Panc1 (cell line): ENCODE measurements at regions not wholly inside any gene's neighbourhood (a gene's known extent, or its start where the extent isn't known, plus 50 kb on each side); places are given as distances from the start of the nearest gene placed in this dataset.

Experiments used
- ATAC-seq: fragments of 200-7000 bp; cut with Tn5 transposase; 2 replicates; pipeline ENCODE4 v1.9.1; 2020; ENCODE audit warnings: mild to moderate bottlenecking, moderate library complexity
- BruUV-seq: library from RNA; stranded (reverse); fragments of 400-500 nt; replicated peaks from 2 replicates; lab custom pipeline; 2021; lab: Mats Ljungman, UMichigan
- CTCF ChIA-PET: fragments of 300-600 bp; sonication (Branson Sonifier 250); formaldehyde crosslinking; loops from one replicate; lab custom pipeline; 2022; ENCODE audit warnings: antibody characterized with exemption; lab: Charles Lee
- POLR2A ChIA-PET: fragments of 300-600 bp; sonication (Branson Sonifier 250); formaldehyde crosslinking; loops from one replicate; lab custom pipeline; 2022; ENCODE audit warnings: antibody characterized with exemption; lab: Charles Lee
- DNase-seq: peaks from one replicate; pipeline ENCODE4 v3.0.0-alpha.2; 2010; ENCODE audit warnings: low read depth, low spot score
- H3K27ac ChIP-seq: 2 replicates; pipeline ENCODE4 v1.5.1; 2011; ENCODE audit warnings: mild to moderate bottlenecking, low read length, inconsistent platforms
- H3K27me3 ChIP-seq: fragments of 200-500 bp; sonication (Bioruptor generic); 2 replicates; pipeline ENCODE4 v1.6.0; 2014; ENCODE audit warnings: low read length, inconsistent platforms; ENCODE audit not compliant: control insufficient read depth, insufficient read depth
- H3K36me3 ChIP-seq: fragments of 200-500 bp; sonication (Bioruptor generic); 2 replicates; pipeline ENCODE4 v1.5.1; 2014; ENCODE audit warnings: inconsistent platforms, mild to moderate bottlenecking, low read length, moderate library complexity; ENCODE audit not compliant: control insufficient read depth, insufficient read depth
- H3K4me1 ChIP-seq: 2 replicates; pipeline ENCODE4 v1.5.1; 2011; ENCODE audit warnings: inconsistent platforms, mild to moderate bottlenecking, low read length, moderate library complexity; ENCODE audit not compliant: control insufficient read depth, insufficient read depth
- H3K4me3 ChIP-seq, 2 experiments: 2 replicates each; pipeline ENCODE4 v1.5.1; 2011 to 2012; ENCODE audit warnings: low read depth in 2 of 2, low read length in 2 of 2, mild to moderate bottlenecking in 2 of 2, inconsistent platforms in 1 of 2, moderate library complexity in 1 of 2
- H3K9me3 ChIP-seq: fragments of 200-500 bp; sonication (Bioruptor generic); 2 replicates; pipeline ENCODE4 v1.5.1; 2014; ENCODE audit warnings: low read depth, mild to moderate bottlenecking, inconsistent platforms, low read length, moderate library complexity; ENCODE audit not compliant: control insufficient read depth, insufficient read depth
- CTCF ChIP-seq: fragments of 450-650 bp; IDR thresholded peaks from 2 replicates; pipeline ENCODE4 v1.5.1; 2017; ENCODE audit warnings: mild to moderate bottlenecking
- POLR2AphosphoS5 ChIP-seq: IDR thresholded peaks from 2 replicates; pipeline ENCODE4 v1.6.1; 2012; ENCODE audit warnings: mild to moderate bottlenecking, low read depth, low read length, moderate library complexity
- REST ChIP-seq, 2 experiments: IDR thresholded peaks; 2 replicates each; pipeline ENCODE4 v1.6.1; 2011 to 2012; ENCODE audit warnings: low read depth in 2 of 2, control low read depth in 1 of 2, low read length in 1 of 2, mild to moderate bottlenecking in 1 of 2, moderate library complexity in 1 of 2; ENCODE audit not compliant: insufficient read depth in 1 of 2
- SIN3A ChIP-seq: IDR thresholded peaks from 2 replicates; pipeline ENCODE4 v1.6.1; 2012; ENCODE audit warnings: low read depth, mild to moderate bottlenecking, low read length, moderate library complexity, borderline replicate concordance; ENCODE audit not compliant: insufficient read depth
- TCF7L2 ChIP-seq: IDR thresholded peaks from 2 replicates; pipeline ENCODE4 v1.6.1; 2011; ENCODE audit warnings: mild to moderate bottlenecking, low read depth, low read length, inconsistent platforms
- in situ Hi-C: cut with HindIII; loops from 2 replicates; pipeline ENCODE4 v1.10.0; 2016; ENCODE audit warnings: low sequenced_read_pairs, low pct_unique_long_range_greater_than_20kb
- intact Hi-C: fragments of 100-400 bp; cut with micrococcal nuclease; formaldehyde crosslinking; loops from one replicate; pipeline ENCODE4 v1.10.0; 2022; ENCODE audit not compliant: unreplicated experiment

- H3K4me3 ChIP-seq, result no peak overlapping the region
- no peak for TF ChIP-seq CTCF
- TF ChIP-seq REST (IDR thresholded peaks at IDR 0.05; ENCODE audit: insufficient read depth in 1 of 2, low read depth in 2 of 2, low read length in 1 of 2), result no peak
- TF ChIP-seq SIN3A, result no peak
- no peak for TF ChIP-seq POLR2AphosphoS5
- TF ChIP-seq TCF7L2, result no peak
- no peak overlapping the region for H3K27ac ChIP-seq
- in situ Hi-C loops, result no loop called here
- DNase-seq, result no peak
- intact Hi-C loops, result no loop called here
- H3K36me3 ChIP-seq, result no peaks in the 10 kb centered on the region
- no peaks in the 10 kb centered on the region for H3K9me3 ChIP-seq
- H3K27me3 ChIP-seq, result no peaks in the 10 kb centered on the region
- ChIA-PET POLR2A (no interaction called here), CTCF (no interaction called here)
- no peaks in the 10 kb centered on the region for H3K4me1 ChIP-seq
- no peak for ATAC-seq
- no TSS peak for BruUV-seq
These were observed 66.5 kb downstream of the RNF6 start for GRCh38 chr13:26155568-26155967.

- Histone ChIP-seq H3K27me3 (no peaks in the 10 kb centered on the region), H3K9me3 (no peaks in the 10 kb centered on the region), H3K27ac (no peak overlapping the region), H3K36me3 (no peaks in the 10 kb centered on the region), H3K4me3 (no peak overlapping the region), H3K4me1 (no peaks in the 10 kb centered on the region)
- ChIA-PET CTCF (no interaction called here), POLR2A (no interaction called here)
- TF ChIP-seq POLR2AphosphoS5 (no peak), SIN3A (no peak), TCF7L2 (no peak), CTCF (no peak), REST (IDR thresholded peaks at IDR 0.05; ENCODE audit: insufficient read depth in 1 of 2, low read depth in 2 of 2, low read length in 1 of 2) (no peak)
- intact Hi-C loops, result no loop called here
- in situ Hi-C loops, result no loop called here
- ATAC-seq (no peak), DNase-seq (no peak)
- no TSS peak for BruUV-seq
These were observed 82.0 kb upstream of the SHISA2 start for GRCh38 chr13:26133851-26134250.
